T-helper 1 cell treated with Interleukin-12 subunit alpha and Interleukin-12 subunit beta and Interleukin-4 antibody, amounts not matched to agents 30 ng/mL and 1 ng/mL, for 36 hours (primary cell): ENCODE measurements at regions not wholly inside any gene's neighbourhood (a gene's known extent, or its start where the extent isn't known, plus 50 kb on each side); places are given as distances from the start of the nearest gene placed in this dataset.

Source experiments
- intact Hi-C: fragments of 100-400 bp; cut with micrococcal nuclease; formaldehyde crosslinking; loops from one replicate; pipeline ENCODE4 v1.15.1; 2024

- intact Hi-C loops = loop anchor here (5.0 kb wide), 2 partner anchors 637 to 1137 kb away; no protein-coding TSS in a partner anchor
Measured at GRCh38 chr3:132183811-132184210, 133.4 kb upstream of the ACP3 start.

- intact Hi-C loops = no loop called here
Measured at GRCh38 chr3:132187746-132188145, 129.5 kb upstream of the ACP3 start.

GRCh38 chr3:132189601-132190000 is 127.6 kb upstream of the ACP3 start:
- intact Hi-C loops = no loop called here

- intact Hi-C loops = no loop called here
Measured at GRCh38 chr3:132196113-132196512, 121.1 kb upstream of the ACP3 start.

GRCh38 chr3:132198516-132198915 is 118.7 kb upstream of the ACP3 start:
- intact Hi-C loops = no loop called here

- intact Hi-C loops = no loop called here
Measured at GRCh38 chr3:132199451-132199850, 117.8 kb upstream of the ACP3 start.

- intact Hi-C loops = no loop called here
Measured at GRCh38 chr3:132202586-132202985, 114.6 kb upstream of the ACP3 start.

- intact Hi-C loops = no loop called here
Measured at GRCh38 chr3:132203889-132204596, 113.2 kb upstream of the ACP3 start.

GRCh38 chr3:132205609-132206008 is 111.6 kb upstream of the ACP3 start:
- intact Hi-C loops = no loop called here

- intact Hi-C loops = no loop called here
Measured at GRCh38 chr3:132209855-132210254, 107.4 kb upstream of the ACP3 start.

- intact Hi-C loops = no loop called here
Measured at GRCh38 chr3:132210476-132211346, 106.5 kb upstream of the ACP3 start.

GRCh38 chr3:132211896-132212295 is 105.3 kb upstream of the ACP3 start:
- intact Hi-C loops = no loop called here

- intact Hi-C loops = no loop called here
Measured at GRCh38 chr3:132218817-132219755, 98.1 kb upstream of the ACP3 start.

GRCh38 chr3:132220986-132221385 is 96.2 kb upstream of the ACP3 start:
- intact Hi-C loops = no loop called here

- intact Hi-C loops = no loop called here
Measured at GRCh38 chr3:132222868-132223538, 94.2 kb upstream of the ACP3 start.

- intact Hi-C loops = no loop called here
Measured at GRCh38 chr3:132225664-132226063, 91.5 kb upstream of the ACP3 start.

GRCh38 chr3:132228923-132229322 is 88.3 kb upstream of the ACP3 start:
- intact Hi-C loops = no loop called here

- intact Hi-C loops = no loop called here
Measured at GRCh38 chr3:132229641-132230040, 87.6 kb upstream of the ACP3 start.

GRCh38 chr3:132230156-132231000 is 86.8 kb upstream of the ACP3 start:
- intact Hi-C loops = no loop called here

- intact Hi-C loops = no loop called here
Measured at GRCh38 chr3:132231633-132232032, 85.6 kb upstream of the ACP3 start.
